AG10803 (cell line): ENCODE measurements at regions not wholly inside any gene's neighbourhood (a gene's known extent, or its start where the extent isn't known, plus 50 kb on each side); places are given as distances from the start of the nearest gene placed in this dataset.

Source experiments
- DNase-seq: peaks from one replicate; pipeline ENCODE4 v3.0.0; 2010; ENCODE audit warnings: low read depth
- H3K4me3 ChIP-seq: 2 replicates; pipeline ENCODE4 v1.5.1; 2011; ENCODE audit warnings: mild to moderate bottlenecking, low read length, control low read depth
- CTCF ChIP-seq: conservative IDR thresholded peaks from 2 replicates; pipeline ENCODE4 v1.5.1; 2011; ENCODE audit warnings: mild to moderate bottlenecking, low read length, control low read depth, inconsistent platforms

- TF ChIP-seq CTCF: no peak
- no peak overlapping the region for H3K4me3 ChIP-seq
- DNase-seq: no peak
Observed at GRCh38 chr14:54172114-54172513, 215.5 kb upstream of the BMP4 start.

DNA sequence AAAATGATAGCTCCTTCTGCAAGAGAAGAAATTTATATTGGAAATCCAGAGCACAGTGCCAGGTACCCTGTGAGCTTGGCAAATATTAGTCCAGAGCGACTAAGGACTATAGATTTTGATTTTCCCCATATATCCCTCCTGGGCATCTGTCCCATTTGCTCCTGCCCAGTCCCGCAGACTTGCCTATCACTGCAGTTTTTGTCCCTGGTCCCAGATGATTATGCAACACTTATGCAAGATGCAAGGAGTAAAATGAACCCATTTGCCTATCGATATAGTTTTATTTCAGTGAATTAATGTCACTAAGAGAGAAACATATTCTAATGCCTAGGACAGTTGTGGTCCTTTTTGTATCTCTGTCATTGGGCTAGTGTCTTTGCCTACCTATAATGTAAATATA lies 215.9 kb upstream of the BMP4 start:
- DNase-seq: no peak
- TF ChIP-seq CTCF: no peak
- H3K4me3 ChIP-seq: no peak overlapping the region

GRCh38 chr14:54173802-54174201 lies 217.2 kb upstream of the BMP4 start:
- no peak for TF ChIP-seq CTCF

DNA sequence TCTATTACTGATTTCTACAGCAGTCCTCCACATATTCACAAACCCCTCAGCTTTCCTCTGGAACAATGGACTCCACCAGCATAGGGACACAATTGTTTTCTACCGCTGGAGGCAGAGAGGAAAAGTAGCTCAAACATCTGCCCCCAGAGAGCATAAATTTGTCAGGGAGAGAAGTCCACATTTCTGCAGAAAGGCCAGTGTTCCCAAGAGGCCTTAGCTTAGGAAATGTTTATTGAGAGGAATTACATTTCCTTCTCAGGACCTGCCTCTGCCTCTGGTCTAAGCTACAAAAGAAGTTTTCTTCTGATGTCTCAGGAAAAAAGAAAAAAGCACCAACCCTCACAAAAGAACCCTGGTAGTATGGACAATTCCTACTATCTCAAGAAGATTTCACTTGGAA lies 217.8 kb upstream of the BMP4 start:
- no peak for DNase-seq
- no peak for TF ChIP-seq CTCF
- no peak overlapping the region for H3K4me3 ChIP-seq

More at GRCh38 chr14:54173802-54174201, 217.2 kb upstream of the BMP4 start:
- peak; percentile 53 for DNase-seq
- no peak overlapping the region for H3K4me3 ChIP-seq

GRCh38 chr14:54175298-54175942 lies 218.8 kb upstream of the BMP4 start:
- peak; percentile 62 for DNase-seq
- H3K4me3 ChIP-seq: no peak overlapping the region
- peak; percentile 95 for TF ChIP-seq CTCF

DNA sequence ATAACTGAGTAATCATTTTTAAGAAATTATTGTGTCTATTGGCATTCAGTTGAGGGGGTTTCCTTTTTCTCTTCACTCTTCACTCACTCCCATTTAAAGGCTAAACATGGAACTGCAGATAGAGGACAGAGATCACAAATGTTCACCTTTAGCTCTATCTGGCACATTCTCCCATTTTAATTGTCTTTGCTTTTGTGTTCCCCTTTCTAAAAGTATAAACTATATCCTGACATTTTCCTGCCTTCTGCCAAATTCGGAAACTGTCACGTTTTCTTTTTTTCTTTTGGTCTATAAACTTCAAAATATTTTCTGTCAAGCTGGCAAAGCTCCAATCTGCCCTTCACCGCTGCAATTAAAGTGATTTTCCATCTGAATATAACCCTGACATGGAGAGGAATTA lies 219.8 kb upstream of the CDKN3 start:
- H3K4me3 ChIP-seq: no peak overlapping the region
- no peak for TF ChIP-seq CTCF
- no peak for DNase-seq
